CD4-positive, alpha-beta T cell treated with Interleukin-10 for 1 hour (primary cell): ENCODE measurements at regions not wholly inside any gene's neighbourhood (a gene's known extent, or its start where the extent isn't known, plus 50 kb on each side); places are given as distances from the start of the nearest gene placed in this dataset.
"Not testable (repeated sequence)": the region's sequence is repeated elsewhere in the genome, so short reads cannot be mapped to it uniquely, and the experiment has no call there.

Source experiments
- DNase-seq: peaks from one replicate; pipeline ENCODE4 v3.0.0-alpha.2; 2020

DNA sequence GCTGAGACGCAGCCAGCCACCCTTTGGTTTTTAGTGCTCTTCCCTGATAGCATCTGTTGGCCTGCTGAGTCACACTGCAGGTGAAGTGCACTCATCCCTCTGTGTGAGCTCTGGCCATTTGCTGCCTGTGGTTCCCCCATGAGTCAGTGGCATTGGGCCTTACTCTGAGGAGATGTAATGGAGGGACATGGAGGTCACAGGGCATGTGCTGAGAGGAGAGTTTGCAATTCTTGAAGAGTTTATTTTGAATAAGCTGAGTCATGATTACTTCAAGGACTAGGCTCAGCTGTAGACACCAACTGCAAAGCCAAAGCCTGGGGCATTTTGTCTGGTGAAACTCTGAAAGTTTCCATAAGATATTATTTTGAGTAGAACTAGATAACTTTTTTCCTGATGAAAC, 200.3 kb downstream of the BCL2L11 start:
- DNase-seq = not testable (repeated sequence)

DNA sequence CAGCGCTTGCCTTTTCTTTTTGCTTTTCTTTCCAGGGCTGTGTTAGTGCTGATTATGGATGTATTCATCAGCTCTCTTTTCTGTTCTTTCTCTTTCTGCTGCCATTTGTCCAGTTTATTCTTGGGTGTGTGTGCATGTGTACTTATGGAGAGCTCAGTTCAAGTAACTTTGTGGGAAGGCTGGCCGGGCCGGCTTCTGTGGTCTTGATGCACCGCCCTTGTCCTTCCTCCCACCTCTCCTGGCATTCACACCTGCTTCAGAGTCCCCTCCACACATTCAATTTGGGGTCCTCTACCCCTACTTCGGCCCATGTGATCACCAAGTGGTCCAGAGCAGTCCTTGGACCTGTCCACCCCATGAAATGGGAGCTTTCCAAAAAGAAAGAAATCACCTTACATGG, 202.7 kb downstream of the BCL2L11 start:
- DNase-seq = not testable (repeated sequence)

DNA sequence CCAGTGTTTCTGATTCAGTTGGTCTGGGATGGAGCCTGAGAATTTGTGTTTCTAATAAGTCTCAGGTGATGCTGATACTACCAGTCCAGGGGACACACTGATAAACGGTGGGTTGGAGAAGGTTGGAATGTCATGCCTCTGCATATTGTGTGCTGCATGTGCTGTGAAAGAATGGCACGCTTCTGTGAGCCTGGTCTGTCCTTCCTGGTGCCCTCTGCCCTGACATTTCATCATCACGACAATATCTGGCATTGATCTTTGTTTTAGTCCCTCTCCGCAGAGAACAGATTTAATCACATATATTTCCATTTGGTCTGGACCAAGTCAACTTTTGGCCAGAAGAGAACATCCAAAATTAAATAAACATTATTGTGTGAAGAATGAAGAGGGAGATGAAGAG, 207.0 kb downstream of the BCL2L11 start:
- DNase-seq = not testable (repeated sequence)

DNA sequence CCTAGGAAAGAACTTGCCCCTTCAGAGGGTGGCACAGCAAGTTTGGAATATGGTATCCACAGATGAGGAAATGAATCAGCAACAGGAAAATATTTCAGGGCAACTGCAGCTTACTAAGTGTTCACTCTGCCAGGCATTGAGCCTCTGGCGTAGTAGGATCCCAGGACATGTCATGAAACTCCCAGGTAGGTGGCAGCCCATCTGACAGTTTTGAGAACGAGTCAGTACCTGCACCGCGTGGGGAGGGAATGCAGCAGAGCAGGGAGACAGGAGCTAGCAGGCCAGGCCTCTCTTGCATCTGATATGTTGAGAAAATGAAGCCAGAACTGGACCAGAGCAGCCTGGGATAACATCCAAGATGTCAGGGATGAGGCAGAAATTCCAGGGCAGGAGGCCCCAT, 208.6 kb downstream of the BCL2L11 start:
- DNase-seq = not testable (repeated sequence)

DNA sequence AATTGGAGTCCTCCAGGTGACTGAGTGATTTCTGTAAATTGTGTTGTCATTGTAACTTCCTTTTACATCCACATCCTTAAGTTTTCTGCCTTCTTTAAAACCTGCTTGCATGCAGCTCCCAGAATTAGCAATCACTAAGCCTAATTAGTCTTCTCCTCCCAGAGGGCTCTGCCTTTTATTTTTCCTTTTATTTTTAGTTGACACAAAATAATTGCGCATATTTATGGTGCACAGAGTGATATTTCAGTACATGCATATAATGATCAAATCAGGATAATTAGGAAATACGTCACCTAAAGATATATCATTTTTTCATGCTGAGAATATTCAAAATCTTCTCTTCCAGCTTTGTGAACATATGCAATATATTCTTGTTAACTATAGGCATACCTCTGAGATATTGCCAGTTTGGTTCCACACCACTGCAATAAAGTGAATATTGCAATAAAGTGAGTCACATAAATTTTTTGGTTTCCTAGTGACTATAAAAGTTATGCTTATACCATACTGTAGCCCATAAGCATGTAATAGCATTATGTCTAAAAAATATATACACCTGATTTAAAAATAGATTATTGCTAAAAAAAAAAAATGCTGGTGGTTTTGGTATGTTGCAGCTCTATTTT, 210.5 kb downstream of the BCL2L11 start:
- not testable (repeated sequence) for DNase-seq

DNA sequence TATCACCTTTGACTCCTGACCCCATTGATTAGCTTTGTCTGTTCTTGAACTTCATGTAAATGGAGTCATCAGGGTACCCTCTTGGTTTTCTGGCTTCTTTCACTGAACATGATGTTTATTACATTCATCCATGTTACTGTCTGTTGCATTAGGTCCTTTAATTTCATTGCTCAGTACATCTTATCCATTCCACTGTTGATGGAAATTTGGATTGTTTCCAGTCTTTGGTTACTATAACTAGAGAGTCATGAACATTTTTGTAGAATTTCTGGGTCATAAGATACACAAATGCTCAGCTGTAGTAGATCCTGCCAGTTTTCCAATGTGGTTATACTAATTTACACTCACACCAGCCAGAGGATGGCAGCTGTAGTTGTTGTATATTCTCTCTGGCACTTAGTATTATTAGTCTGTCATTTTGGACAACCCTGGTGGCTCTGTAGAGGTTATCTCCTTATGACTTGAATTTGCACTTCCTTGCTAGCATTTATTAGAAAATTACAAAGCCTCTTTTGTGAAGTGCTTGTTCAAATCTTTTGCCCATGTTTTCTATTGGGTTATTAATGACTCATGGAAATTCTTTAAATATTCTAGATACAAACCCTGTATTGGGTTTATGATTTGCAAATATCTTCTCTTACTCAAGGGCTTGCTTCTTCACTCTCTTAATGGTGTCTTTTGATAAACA, 214.7 kb downstream of the BCL2L11 start:
- not testable (repeated sequence) for DNase-seq

DNA sequence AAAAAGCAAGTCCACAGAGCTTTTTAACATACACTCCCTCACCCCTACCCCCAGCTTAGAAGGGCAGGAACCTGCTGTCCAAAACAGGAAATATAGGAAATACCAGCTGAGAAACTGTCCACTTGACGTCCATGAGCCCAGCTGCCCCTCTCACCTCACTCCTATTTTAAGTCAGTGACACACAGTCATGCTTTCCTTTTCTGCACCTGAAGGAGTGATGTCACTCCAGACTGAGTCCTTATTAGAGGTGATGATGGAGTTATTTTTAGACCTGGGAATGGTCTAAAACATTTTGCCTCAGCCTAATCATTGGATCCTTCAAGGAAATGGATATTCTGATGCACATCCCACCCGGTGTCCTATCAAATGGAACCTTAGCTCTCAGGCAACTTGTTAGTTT, 217.8 kb downstream of the BCL2L11 start:
- not testable (repeated sequence) for DNase-seq

DNA sequence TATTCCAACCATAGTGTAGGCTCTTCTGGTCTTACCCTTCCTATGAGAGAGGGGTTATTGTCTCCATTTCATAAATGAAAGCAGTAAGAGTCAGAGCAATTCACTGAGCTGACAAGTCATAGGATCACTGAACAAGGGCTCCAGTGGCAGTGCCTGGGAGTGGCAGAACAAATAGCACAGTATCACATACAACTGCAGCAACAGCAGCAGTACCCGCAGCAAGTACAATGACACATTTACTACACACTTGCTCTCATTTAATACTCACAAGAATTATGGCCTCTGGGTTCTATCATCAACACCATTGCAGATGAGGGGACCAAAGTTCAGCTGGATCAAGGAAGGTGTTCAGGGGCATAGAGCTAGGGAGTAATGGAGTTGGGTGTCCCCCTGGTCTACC, 218.8 kb downstream of the BCL2L11 start:
- DNase-seq = not testable (repeated sequence)

DNA sequence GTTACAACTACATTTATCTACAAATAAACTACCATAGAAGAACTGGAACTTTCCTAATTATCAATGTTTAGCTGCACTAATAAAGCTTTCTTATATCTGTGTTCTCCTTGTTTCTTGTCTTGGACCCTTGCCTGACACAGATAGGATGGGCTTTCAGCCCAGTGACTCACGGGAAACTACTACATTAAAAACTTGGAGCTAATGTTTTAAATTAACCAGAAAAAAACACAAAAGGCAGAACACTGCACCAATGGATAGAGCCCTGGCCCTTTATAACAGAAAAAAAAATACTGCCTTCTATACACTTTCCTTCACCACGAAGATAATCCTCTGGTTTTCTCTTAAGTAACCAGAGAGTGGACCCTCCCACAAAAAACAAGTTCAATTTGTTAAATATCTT, 223.9 kb downstream of the BCL2L11 start:
- DNase-seq = not testable (repeated sequence)

DNA sequence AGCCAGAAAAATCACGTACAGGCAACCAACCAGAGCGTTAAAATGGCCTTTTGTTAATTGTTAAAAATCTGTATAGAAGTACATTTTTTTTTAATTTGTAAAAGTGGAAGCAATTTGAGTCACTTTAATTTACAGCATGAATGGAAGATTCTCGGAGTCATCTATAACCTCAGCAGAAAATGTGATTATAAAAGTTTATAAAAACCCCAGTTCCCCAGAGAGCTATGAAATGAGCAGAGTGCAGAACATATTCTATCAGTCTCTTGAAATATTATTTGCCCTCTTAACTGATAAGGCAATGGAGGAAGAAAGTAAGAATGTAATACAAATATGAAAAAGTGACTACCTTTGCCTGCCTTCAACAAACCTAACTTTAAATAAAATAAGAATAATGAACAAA, 224.7 kb downstream of the BCL2L11 start:
- DNase-seq = not testable (repeated sequence)

DNA sequence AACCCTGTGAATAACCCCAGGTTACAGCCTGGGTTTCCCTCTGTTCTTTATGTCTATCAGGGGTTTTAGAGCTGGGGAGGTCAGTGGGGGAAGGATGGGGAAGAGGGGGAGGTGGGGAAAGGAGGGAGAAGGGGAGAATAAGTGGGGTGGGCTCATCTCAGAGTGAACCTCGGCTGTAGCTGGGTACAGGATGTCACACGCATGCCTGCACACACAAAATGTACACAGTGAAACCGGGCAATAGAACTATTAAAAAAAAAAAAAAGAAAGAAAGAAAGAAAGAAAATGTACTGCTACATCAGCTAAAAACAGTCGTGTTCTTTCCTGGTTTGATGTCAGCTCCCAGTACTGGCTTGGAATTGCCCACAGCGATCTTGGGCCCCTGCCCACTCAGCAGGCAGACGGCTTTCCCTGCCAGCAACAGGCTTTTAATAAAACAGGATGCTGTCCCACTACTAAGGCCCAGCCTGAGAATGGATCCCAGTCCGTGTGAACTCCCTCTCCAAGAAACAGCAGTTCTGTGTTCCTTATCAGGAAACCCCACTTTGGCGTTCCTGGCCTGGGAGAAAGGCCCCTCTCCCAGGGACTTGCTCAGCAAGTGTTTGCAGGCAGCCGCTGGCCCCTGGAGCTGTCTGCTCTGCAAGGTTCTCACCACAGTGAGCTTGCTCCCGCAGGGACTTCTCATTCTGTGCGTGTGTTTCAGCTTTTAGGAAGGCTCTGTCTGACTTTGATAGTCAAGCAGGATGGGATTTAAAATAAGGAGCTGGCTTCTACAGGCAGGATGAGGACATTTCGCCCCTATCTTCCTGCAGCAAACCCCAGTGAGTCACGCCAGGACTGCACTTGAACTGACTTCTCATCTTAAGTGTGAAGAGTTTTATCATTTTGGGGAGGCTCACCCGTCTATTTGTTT, 225.6 kb downstream of the BCL2L11 start:
- not testable (repeated sequence) for DNase-seq

DNA sequence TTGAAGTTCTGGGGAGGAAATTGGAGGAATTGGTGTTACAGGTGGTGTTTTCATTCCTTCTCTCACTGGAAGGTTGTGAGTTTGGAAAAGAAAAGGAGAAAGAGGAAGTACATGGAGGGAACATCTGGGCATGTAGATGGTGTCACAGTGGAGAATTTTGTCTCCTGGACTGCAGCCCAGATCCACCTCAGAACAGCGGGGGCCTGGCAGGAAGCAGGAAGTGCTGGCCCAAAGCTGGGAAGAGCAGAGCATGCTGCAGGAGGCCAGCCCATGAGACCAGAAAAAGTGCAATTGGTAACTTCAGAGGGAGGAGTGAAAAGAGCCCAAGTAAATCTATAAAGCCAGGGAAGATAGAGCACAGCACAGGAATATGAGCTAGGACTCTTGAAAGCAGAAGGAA, 227.0 kb downstream of the BCL2L11 start:
- DNase-seq = not testable (repeated sequence)

DNA sequence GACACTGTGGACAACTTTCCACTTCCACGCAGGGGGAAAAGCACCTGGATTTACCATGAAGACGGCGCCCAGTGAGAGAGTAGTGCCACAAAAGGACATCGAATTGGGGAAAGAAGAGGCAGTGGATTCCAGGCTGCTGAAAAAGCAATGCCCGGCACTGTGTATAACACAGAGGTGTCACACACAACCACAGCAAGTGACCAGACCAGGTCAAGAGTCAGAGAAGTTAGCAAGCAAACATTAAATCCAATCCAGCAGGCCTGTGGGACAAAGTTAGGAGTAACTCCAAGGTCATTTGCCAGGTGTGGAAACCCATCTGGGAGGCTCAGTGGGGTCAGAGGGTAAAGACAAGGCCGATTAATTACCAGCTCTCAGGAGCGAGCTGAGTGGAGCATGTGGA, 227.6 kb downstream of the BCL2L11 start:
- DNase-seq = not testable (repeated sequence)

DNA sequence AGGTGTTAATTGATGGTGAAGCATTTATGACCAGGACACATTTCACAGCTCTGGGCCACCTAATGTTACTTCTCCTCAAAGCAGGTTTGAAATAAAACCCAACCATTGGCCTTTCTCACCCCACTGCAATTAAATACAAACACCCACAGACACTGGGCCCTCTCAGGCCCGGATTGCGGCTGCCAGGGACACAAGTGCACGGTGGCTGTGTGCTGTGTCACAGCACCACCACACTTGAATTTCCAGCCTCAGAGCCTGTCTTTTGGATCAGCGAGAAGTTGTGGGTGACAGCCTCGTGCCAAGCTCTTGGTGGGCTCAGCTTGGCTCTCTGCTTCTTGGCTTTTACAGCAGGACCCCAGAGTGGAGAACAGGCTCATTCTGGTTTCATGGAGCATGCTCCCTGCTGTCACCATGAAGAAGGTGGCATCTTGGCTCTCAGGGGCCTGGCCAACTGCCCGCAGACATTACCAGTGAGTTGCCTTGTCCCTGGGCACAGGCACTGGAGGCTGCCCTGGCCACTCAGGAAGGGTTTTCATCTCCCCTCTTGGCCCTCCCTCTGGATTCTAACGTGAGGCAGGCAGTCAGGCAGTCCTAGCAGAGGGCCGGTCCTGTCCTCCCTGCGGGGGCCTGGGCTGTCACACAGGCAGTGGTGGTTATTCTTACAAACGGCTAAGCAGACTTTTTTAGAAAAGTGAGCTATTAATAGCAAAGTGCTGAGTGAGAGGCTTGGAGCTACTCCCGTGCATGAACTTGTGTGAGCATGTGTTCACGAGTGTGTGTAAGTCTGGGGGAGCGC, 234.5 kb downstream of the BCL2L11 start:
- not testable (repeated sequence) for DNase-seq

DNA sequence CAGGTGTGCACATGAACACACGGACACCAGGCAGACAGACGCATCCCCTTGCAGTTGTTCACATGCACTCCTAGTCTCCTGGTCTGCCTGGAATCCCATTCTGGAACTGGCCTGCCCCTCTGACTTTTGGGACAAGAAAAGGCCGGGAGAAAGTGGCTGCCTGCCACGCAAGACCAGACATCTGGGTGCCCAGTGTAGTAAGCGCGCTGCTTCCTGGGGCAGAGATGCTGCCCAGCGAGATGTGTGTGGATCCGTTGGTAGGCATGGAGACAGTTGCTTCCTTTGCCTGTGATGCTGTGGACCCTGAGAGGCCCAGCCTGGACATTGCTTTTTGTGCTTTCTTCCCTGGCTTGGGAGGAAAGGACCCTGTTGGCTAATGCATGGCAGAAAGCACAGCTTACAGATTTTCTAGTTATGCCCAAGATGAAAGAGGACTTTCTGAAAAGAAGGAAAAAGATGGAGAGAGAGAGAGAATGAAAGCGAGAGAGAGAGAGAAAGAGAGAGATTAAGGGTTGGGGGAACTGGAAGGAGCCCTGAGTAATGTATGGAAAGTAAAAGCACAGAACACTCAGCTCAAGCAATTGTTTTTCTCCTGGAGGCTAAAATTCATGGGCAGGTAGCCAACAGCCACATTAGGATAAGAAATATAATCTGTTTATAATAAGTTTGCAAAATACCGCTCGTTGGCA, 235.3 kb downstream of the BCL2L11 start:
- not testable (repeated sequence) for DNase-seq

DNA sequence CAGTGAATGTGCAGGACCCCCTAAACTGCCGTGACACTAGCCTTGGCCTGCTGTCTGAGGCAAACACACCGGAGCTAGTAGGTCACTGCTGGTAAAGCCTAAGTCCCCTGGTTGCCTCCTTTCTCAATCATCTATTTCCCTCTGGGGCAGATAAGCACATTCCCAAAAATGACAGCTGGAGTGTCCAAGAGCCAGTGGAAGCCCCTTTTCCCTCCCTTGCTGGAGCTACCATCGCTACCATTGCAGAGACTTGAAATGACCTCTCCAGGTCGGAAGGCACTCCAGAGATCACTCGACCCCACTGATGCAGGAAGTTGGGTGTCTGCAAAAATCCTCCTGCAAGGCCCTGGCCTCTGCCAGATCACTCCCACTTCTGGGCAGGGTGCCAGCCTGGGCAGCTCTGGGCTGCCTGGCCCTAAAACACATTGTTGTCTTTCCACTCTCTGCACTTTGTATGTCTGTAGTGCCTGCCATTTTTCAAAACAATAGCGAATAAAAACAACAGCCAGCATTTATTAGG, 235.9 kb downstream of the BCL2L11 start:
- DNase-seq = not testable (repeated sequence)

DNA sequence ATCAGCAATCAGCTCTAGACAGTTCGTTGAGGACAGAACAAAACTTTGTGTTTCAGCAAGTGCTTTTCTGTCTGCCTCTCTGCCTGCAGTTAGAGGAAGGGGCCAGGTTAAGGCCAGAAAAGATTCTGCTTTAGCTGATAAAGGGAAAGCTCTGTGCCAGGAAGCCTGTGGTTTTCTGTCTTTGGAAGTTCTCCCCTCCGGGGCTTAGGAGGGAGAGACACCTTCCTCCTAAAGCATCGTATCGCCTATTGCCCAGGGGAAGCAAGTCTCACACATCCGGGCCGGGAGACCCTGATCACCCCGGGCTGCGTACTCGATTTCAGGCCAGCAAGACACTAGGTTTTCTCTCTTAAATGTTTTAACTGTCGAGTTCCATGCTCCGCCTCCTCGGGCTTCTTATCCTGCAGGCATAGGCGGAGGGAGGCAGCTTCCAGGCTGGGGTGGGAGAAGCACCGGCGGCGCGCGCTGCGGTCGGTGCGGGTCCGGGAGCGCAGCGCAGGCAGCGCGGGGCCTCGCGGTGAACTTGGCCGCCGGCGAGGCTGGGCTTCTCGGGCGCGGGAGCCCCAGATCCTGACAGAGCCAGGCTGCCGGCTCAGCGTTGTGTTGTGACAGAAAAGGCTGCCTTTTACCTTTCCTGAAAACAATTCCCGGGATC, 245.4 kb downstream of the BCL2L11 start:
- DNase-seq = not testable (repeated sequence)

DNA sequence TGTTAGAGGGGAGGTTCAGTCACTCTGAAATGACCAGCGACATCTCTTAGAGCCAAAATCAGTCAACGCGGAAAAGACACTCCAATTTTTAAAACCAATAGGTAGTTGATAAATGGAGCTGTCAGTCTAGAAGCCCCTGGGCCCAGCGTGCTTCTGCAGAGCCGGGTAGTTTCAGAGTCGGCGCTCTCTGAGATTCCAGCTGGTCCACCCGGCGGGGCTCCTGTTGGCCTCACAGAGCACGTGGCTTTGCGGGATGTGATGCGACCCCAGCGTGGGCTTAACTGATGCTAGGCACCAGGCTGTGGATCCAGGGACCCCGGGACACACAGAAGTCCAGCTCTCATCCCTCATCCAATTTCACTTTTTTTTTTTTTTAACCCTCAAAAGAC, 245.9 kb downstream of the BCL2L11 start:
- DNase-seq = not testable (repeated sequence)

DNA sequence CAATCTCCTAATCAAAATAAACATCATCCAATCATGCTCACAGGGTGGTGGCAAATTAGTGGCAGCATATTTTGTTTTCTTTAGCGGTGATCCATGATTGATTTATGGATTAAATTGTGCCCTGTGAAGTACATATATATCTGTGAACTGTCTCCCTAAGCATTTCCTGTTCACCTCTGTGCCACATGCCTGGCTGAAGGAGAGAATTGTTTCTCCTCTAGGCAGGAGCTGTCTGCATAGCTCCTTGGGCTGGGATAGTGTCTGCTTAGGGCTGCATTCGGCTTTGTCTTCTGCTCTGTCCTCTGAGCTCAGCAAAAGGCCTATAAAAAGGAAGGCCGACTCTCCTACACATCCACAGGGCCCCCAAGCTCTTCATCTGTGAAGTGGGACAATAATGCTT, 246.4 kb downstream of the BCL2L11 start:
- DNase-seq = not testable (repeated sequence)

DNA sequence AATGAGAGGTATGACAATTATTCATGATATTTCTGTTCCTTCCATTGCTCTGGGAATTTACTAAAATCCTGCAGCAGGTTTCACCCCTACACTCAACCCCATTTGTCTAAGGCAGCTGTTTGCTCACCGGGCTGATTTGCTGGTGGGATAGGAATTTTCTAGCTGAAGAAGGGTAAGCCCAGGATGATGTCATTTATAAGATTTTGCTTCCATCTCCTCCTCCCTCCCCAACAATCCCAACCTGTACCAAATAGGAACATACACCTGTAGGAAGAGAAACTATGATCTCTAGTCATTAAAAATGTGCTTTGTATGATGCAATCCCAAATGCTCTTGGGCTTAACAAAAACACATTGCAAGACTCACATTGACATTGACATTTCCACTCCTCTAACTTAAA, 247.2 kb downstream of the BCL2L11 start:
- not testable (repeated sequence) for DNase-seq

DNA sequence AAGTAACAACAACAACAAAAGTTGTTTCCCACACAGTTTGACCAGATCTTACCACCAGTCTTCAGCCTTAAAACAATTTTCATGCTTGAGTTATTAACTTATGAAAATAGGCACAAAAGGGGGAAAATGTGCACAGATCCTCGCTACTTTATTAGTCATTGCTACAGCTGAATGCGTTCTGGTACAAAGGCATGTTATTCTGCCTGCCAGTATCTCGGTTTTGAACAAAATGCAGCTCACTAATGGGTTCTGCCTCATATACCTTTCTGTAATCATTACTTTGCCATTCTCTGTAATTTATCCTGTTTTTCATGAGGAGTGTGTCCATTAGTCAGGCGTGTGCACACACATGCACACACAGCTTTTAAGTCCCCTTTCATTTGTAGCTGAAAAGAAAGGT, 247.6 kb downstream of the BCL2L11 start:
- not testable (repeated sequence) for DNase-seq
